H9 (cell line): ENCODE measurements at regions not wholly inside any gene's neighbourhood (a gene's known extent, or its start where the extent isn't known, plus 50 kb on each side); places are given as distances from the start of the nearest gene placed in this dataset.

Source experiments
- DNase-seq: peaks from one replicate; pipeline ENCODE4 v3.0.0-alpha.2; 2017
- H2AFZ ChIP-seq: one replicate; pipeline ENCODE4 v1.6.1; 2013; ENCODE audit warnings: mild to moderate bottlenecking, low read length, control low read depth, moderate library complexity
- H2AK5ac ChIP-seq: 2 replicates; pipeline ENCODE4 v1.6.1; 2013; ENCODE audit warnings: low read length, control low read depth, mixed read lengths; ENCODE audit not compliant: insufficient read length
- H2BK120ac ChIP-seq: one replicate; pipeline ENCODE4 v1.6.1; 2013; ENCODE audit warnings: low read depth, mild to moderate bottlenecking, low read length, control low read depth, inconsistent platforms; ENCODE audit not compliant: poor library complexity, severe bottlenecking
- H2BK12ac ChIP-seq: 2 replicates; pipeline ENCODE4 v1.6.1; 2013; ENCODE audit warnings: low read length, control low read depth, mixed read lengths, low read depth; ENCODE audit not compliant: insufficient read length
- H2BK15ac ChIP-seq: 2 replicates; pipeline ENCODE4 v1.6.1; 2013; ENCODE audit warnings: low read depth, low read length, control low read depth
- H2BK20ac ChIP-seq: one replicate; pipeline ENCODE4 v1.6.1; 2013; ENCODE audit warnings: low read depth, mild to moderate bottlenecking, low read length, control low read depth, inconsistent platforms; ENCODE audit not compliant: poor library complexity, severe bottlenecking
- H2BK5ac ChIP-seq: 2 replicates; pipeline ENCODE4 v1.6.1; 2013; ENCODE audit warnings: low read length, control low read depth, mixed read lengths; ENCODE audit not compliant: insufficient read length
- H3K14ac ChIP-seq: 2 replicates; pipeline ENCODE4 v1.6.1; 2013; ENCODE audit warnings: low read length, control low read depth; ENCODE audit not compliant: insufficient read depth
- H3K18ac ChIP-seq: 2 replicates; pipeline ENCODE4 v1.6.1; 2013; ENCODE audit warnings: low read depth, mild to moderate bottlenecking, mixed read lengths, low read length, control low read depth; ENCODE audit not compliant: insufficient read length
- H3K23ac ChIP-seq: 2 replicates; pipeline ENCODE4 v1.6.1; 2013; ENCODE audit warnings: low read length, control low read depth, mixed read lengths, low read depth; ENCODE audit not compliant: insufficient read length
- H3K23me2 ChIP-seq: 2 replicates; pipeline ENCODE4 v1.6.1; 2013; ENCODE audit warnings: low read depth, mild to moderate bottlenecking, mixed read lengths, low read length, control low read depth; ENCODE audit not compliant: insufficient read length, poor library complexity, severe bottlenecking
- H3K27ac ChIP-seq: 2 replicates; pipeline ENCODE4 v1.5.1; 2013; ENCODE audit warnings: low read length, control low read depth, mixed read lengths, low read depth; ENCODE audit not compliant: insufficient read length
- H3K27me3 ChIP-seq: 2 replicates; pipeline ENCODE4 v1.6.1; 2013; ENCODE audit warnings: low read length, control low read depth, inconsistent platforms; ENCODE audit not compliant: insufficient read depth
- H3K4ac ChIP-seq: 2 replicates; pipeline ENCODE4 v1.6.1; 2013; ENCODE audit warnings: low read depth, mild to moderate bottlenecking, control low read depth, inconsistent platforms, low read length, moderate library complexity
- H3K4me1 ChIP-seq: 2 replicates; pipeline ENCODE4 v1.6.1; 2013; ENCODE audit warnings: low read length, control low read depth, inconsistent platforms; ENCODE audit not compliant: insufficient read depth
- H3K4me2 ChIP-seq: 2 replicates; pipeline ENCODE4 v1.6.1; 2013; ENCODE audit warnings: low read length, control low read depth, mixed read lengths; ENCODE audit not compliant: insufficient read length, insufficient read depth
- H3K56ac ChIP-seq: 2 replicates; pipeline ENCODE4 v1.6.1; 2013; ENCODE audit warnings: low read depth, mild to moderate bottlenecking, mixed read lengths, low read length, control low read depth; ENCODE audit not compliant: insufficient read length
- H3K79me1 ChIP-seq: 2 replicates; pipeline ENCODE4 v1.6.1; 2013; ENCODE audit warnings: low read depth, mild to moderate bottlenecking, moderate library complexity, low read length, control low read depth, inconsistent platforms; ENCODE audit not compliant: insufficient read depth, poor library complexity, severe bottlenecking
- H3K79me2 ChIP-seq: 2 replicates; pipeline ENCODE4 v1.6.1; 2013; ENCODE audit warnings: low read length, control low read depth, inconsistent platforms; ENCODE audit not compliant: insufficient read depth
- H3K9ac ChIP-seq: 2 replicates; pipeline ENCODE4 v1.6.1; 2013; ENCODE audit warnings: low read length, control low read depth, mixed read lengths; ENCODE audit not compliant: insufficient read length; ENCODE audit errors: extremely low read depth
- H3K9me3 ChIP-seq: one replicate; pipeline ENCODE4 v1.6.1; 2013; ENCODE audit warnings: low read depth, low read length, inconsistent platforms; ENCODE audit not compliant: control insufficient read depth
- H3T11ph ChIP-seq: one replicate; pipeline ENCODE4 v1.6.1; 2013; ENCODE audit warnings: mild to moderate bottlenecking, low read length, control low read depth, inconsistent platforms
- H4K20me1 ChIP-seq: one replicate; pipeline ENCODE4 v1.6.1; 2013; ENCODE audit not compliant: control insufficient read depth, insufficient read length, insufficient read depth
- H4K5ac ChIP-seq: 2 replicates; pipeline ENCODE4 v1.6.1; 2013; ENCODE audit warnings: low read depth, mild to moderate bottlenecking, mixed read lengths, low read length, control low read depth; ENCODE audit not compliant: insufficient read length
- H4K8ac ChIP-seq: replicated peaks from 2 replicates; pipeline ENCODE4 v1.6.1; 2013; ENCODE audit warnings: low read length, control low read depth, mixed read lengths, low read depth; ENCODE audit not compliant: insufficient read length
- H4K91ac ChIP-seq: 2 replicates; pipeline ENCODE4 v1.6.1; 2013; ENCODE audit warnings: low read depth, mild to moderate bottlenecking, moderate library complexity, mixed read lengths, low read length, control low read depth; ENCODE audit not compliant: insufficient read length
- H3K27ac Mint-ChIP-seq, 3 experiments: 2 replicates in 2 of 3; 3 replicates in 1 of 3; pipeline ENCODE4 v1.8.0; 2020 to 2021; ENCODE audit warnings: mixed read lengths in 3 of 3, mild to moderate bottlenecking in 1 of 3, moderate library complexity in 1 of 3
- H3K27me3 Mint-ChIP-seq: 2 replicates; pipeline ENCODE4 v1.8.0; 2021; ENCODE audit warnings: low read depth, mild to moderate bottlenecking, moderate library complexity, mixed read lengths
- H3K36me3 Mint-ChIP-seq, 3 experiments: 2 replicates in 2 of 3; 3 replicates in 1 of 3; pipeline ENCODE4 v1.8.0; 2020 to 2021; ENCODE audit warnings: low read depth in 3 of 3, mixed read lengths in 3 of 3; ENCODE audit not compliant: insufficient read depth in 1 of 3
- H3K4me1 Mint-ChIP-seq, 2 experiments: 2 replicates each; pipeline ENCODE4 v1.8.0; 2020; ENCODE audit warnings: mixed read lengths in 2 of 2
- H3K4me3 Mint-ChIP-seq, 2 experiments: 2 replicates in 1 of 2; 3 replicates in 1 of 2; pipeline ENCODE4 v1.8.0; 2020 to 2021; ENCODE audit warnings: mild to moderate bottlenecking in 2 of 2, mixed read lengths in 2 of 2, moderate library complexity in 1 of 2
- H3K9me3 Mint-ChIP-seq, 2 experiments: 2 replicates in 1 of 2; 3 replicates in 1 of 2; pipeline ENCODE4 v1.8.0; 2020; ENCODE audit warnings: mild to moderate bottlenecking in 2 of 2, mixed read lengths in 2 of 2, moderate library complexity in 1 of 2
- WGBS: extraction: QIAGEN DNeasy Blood & Tissue Kit; methylation state at CpG from one replicate; pipeline ENCODE4 v1.1.7; 2013; ENCODE audit warnings: missing lambda C conversion rate, low lambda C conversion rate, mixed read lengths; ENCODE audit not compliant: insufficient read length; ENCODE audit errors: extremely low coverage; 5-methylcytosine and 5-hydroxymethylcytosine counted together
- TF ChIP-seq, protein P1 (sequence below): fragments of 200-600 bp; sonication (generic); conservative IDR thresholded peaks from 3 replicates; pipeline ENCODE4 v1.8.0; 2021; ENCODE audit warnings: antibody characterized with exemption, mild to moderate bottlenecking

DNA sequence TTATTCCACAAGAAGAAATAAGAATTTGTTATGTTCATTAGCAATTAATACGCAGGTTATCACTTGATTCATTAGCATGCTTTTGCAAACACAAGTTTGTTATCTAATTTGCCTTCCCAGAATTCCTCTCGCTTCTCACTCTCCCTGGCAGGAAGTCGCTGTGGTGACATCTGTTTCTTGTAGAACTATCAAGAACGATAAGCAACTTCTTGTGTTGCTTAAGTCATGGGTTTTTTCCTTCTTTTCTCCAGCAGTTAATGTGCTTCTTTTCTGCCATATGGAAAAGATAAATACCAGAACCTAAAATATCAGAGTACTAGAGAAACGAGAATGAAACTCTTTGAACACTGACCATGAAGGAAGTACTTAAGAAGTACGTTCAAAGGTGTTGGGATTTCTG is 99.8 kb upstream of the CHMP2B start:
- Histone ChIP-seq H3K79me1 (no peaks in the 10 kb centered on the region), H3K56ac (no peak overlapping the region), H3K27ac (no peak overlapping the region), H2BK120ac (no peak overlapping the region), H2BK12ac (no peak overlapping the region), H3T11ph (no peak overlapping the region), H2BK20ac (no peak overlapping the region), H4K91ac (no peak overlapping the region), H3K14ac (no peak overlapping the region), H4K20me1 (no peaks in the 10 kb centered on the region), H3K9me3 (no peaks in the 10 kb centered on the region), H3K9ac (no peak overlapping the region), H2BK15ac (no peak overlapping the region), H3K4ac (no peak overlapping the region), H3K79me2 (no peaks in the 10 kb centered on the region), H2BK5ac (no peak overlapping the region), H2AFZ (no peak overlapping the region), H4K5ac (no peak overlapping the region), H3K4me2 (no peak overlapping the region), H4K8ac (no peak overlapping the region), H3K27me3 (no peaks in the 10 kb centered on the region), H3K23me2 (no peaks in the 10 kb centered on the region), H2AK5ac (no peak overlapping the region), H3K23ac (no peak overlapping the region), H3K18ac (no peak overlapping the region), H3K4me1 (no peaks in the 10 kb centered on the region)
- TF ChIP-seq, protein P1, sequence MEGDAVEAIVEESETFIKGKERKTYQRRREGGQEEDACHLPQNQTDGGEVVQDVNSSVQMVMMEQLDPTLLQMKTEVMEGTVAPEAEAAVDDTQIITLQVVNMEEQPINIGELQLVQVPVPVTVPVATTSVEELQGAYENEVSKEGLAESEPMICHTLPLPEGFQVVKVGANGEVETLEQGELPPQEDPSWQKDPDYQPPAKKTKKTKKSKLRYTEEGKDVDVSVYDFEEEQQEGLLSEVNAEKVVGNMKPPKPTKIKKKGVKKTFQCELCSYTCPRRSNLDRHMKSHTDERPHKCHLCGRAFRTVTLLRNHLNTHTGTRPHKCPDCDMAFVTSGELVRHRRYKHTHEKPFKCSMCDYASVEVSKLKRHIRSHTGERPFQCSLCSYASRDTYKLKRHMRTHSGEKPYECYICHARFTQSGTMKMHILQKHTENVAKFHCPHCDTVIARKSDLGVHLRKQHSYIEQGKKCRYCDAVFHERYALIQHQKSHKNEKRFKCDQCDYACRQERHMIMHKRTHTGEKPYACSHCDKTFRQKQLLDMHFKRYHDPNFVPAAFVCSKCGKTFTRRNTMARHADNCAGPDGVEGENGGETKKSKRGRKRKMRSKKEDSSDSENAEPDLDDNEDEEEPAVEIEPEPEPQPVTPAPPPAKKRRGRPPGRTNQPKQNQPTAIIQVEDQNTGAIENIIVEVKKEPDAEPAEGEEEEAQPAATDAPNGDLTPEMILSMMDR = no peak
- no peaks in the 10 kb centered on the region for H3K9me3 Mint-ChIP-seq
- H3K36me3 Mint-ChIP-seq = no peaks in the 10 kb centered on the region
- no peaks in the 10 kb centered on the region for H3K4me1 Mint-ChIP-seq
- no peak overlapping the region for H3K4me3 Mint-ChIP-seq
- no peak overlapping the region for H3K27ac Mint-ChIP-seq
- H3K27me3 Mint-ChIP-seq = no peaks in the 10 kb centered on the region; the same call in 1 of the 2 replicates
- no CpG with 5 or more reads among the region's 6 CpGs for WGBS
- DNase-seq = no peak
